ENCODE measurements at regions not wholly inside any gene's neighbourhood (a gene's known extent, or its start where the extent isn't known, plus 50 kb on each side); places are given as distances from the start of the nearest gene placed in this dataset.

DNA sequence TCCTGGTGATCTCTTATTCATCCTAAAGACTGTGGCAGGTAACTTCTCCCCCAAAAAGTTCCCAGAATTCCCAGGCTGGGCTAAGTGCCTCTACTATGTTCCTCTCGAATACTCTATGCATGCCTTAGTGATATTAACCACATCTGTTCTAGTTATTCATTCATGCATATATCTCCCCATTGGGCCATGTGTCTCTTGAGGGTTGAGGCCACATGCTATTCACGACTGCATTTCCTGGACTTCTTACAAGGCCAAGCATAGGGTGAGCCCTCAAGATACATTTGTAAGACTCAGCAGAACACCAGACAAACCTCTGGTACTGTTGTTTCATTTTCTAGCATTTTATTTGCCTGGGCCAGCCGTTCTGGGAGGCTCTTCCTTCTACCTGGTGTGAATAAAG, 117.0 kb downstream of the EN1 start:
- H3K4me3 ChIP-seq (replicated peaks in 1 of 3) = no peak overlapping the region
- no peaks in the 10 kb centered on the region for H3K27me3 ChIP-seq
- no peak for DNase-seq
- H3K27ac ChIP-seq = no peak overlapping the region
- WGBS, 2 donors = 44 to 58% methylated on average over 3 of the region's 3 CpGs
- no peaks in the 10 kb centered on the region for H3K4me1 ChIP-seq
- no peaks in the 10 kb centered on the region for H3K9me3 ChIP-seq
- TF ChIP-seq, protein P1, sequence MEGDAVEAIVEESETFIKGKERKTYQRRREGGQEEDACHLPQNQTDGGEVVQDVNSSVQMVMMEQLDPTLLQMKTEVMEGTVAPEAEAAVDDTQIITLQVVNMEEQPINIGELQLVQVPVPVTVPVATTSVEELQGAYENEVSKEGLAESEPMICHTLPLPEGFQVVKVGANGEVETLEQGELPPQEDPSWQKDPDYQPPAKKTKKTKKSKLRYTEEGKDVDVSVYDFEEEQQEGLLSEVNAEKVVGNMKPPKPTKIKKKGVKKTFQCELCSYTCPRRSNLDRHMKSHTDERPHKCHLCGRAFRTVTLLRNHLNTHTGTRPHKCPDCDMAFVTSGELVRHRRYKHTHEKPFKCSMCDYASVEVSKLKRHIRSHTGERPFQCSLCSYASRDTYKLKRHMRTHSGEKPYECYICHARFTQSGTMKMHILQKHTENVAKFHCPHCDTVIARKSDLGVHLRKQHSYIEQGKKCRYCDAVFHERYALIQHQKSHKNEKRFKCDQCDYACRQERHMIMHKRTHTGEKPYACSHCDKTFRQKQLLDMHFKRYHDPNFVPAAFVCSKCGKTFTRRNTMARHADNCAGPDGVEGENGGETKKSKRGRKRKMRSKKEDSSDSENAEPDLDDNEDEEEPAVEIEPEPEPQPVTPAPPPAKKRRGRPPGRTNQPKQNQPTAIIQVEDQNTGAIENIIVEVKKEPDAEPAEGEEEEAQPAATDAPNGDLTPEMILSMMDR (IDR thresholded peaks at IDR 0.05) = no peak
- TF ChIP-seq POLR2A (IDR thresholded peaks at IDR 0.05) = no peak
- no peaks in the 10 kb centered on the region for H3K36me3 ChIP-seq
- intact Hi-C loops (cut with DNase I) = no loop called here

DNA sequence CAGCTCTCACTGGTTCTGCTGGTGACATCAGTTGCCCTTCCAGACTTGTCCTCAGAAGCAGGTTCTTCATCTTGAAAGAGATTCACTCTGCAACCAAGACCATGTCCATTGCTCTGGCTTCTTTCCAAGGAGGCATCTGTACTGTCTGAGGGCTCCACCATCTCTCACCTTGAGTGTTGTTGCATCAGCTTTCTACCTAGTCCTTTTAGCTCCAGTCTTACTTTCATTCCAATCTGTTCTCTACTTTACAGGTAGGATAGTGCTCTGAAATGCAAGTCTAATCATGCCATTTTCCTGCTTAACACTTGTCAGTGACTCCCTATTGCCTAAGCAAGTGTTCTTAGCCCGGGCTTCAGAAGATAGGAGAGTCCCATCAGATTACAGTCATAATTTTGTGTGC, 117.7 kb downstream of the EN1 start:
- Histone ChIP-seq H3K9me3 (no peaks in the 10 kb centered on the region), H3K36me3 (no peaks in the 10 kb centered on the region), H3K4me1 (no peaks in the 10 kb centered on the region), H3K27me3 (no peaks in the 10 kb centered on the region), H3K4me3 (replicated peaks in 1 of 3) (no peak overlapping the region), H3K27ac (no peak overlapping the region)
- 52 to 71% methylated on average over 1 of the region's 1 CpG for WGBS, 2 donors
- intact Hi-C loops (cut with DNase I) = no loop called here
- TF ChIP-seq POLR2A (IDR thresholded peaks at IDR 0.05) = no peak
- TF ChIP-seq, protein P1 (IDR thresholded peaks at IDR 0.05) = no peak
- no peak for DNase-seq

DNA sequence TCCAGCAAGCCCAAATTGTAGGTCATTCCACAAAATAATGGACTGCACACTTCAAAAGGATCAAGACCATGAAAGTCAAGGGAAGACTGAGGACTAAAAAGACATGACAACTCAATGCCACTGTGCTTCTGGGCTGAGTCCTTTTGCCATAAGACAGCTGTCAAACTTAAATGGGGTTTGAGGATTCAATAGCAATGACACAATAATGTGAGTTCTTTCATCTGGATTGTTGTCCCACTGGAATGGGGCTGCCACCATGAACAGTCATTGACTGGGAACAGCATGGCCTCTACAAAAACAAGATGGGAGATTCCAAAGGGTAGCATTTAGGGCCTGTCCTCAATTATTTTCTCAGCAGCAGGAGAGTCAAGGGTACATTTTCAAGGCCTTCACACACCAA, 118.5 kb downstream of the EN1 start:
- TF ChIP-seq, protein P1 (IDR thresholded peaks at IDR 0.05) = no peak
- no peak for TF ChIP-seq POLR2A (IDR thresholded peaks at IDR 0.05)
- no peak for DNase-seq
- Histone ChIP-seq H3K27ac (no peak overlapping the region), H3K36me3 (no peaks in the 10 kb centered on the region), H3K9me3 (no peaks in the 10 kb centered on the region), H3K4me1 (no peaks in the 10 kb centered on the region), H3K4me3 (replicated peaks in 1 of 3) (no peak overlapping the region), H3K27me3 (no peaks in the 10 kb centered on the region)
- intact Hi-C loops (cut with DNase I) = no loop called here

DNA sequence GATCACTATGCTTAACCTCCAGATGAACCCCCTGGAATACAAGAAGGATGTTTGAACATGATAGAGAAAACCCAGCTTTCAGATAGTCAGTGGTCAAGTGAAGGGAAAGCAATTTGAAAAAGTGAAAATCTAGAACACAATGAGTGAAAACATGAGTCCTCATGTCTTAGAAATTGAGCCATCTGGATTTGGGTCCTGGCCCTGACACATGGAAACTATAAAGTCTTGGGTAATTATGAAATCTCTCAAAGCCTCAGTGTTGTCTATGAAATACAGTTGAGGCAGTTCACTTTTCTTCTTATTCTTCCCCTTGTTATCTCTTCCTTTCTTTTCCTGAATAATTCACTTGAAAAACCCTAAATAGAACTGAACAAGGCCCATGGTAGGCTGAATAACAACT, 120.6 kb downstream of the EN1 start:
- DNase-seq = no peak
- TF ChIP-seq, protein P1 (IDR thresholded peaks at IDR 0.05) = no peak
- TF ChIP-seq POLR2A (IDR thresholded peaks at IDR 0.05) = no peak
- Histone ChIP-seq H3K9me3 (no peaks in the 10 kb centered on the region), H3K27me3 (no peaks in the 10 kb centered on the region), H3K4me1 (no peaks in the 10 kb centered on the region), H3K27ac (no peak overlapping the region), H3K4me3 (replicated peaks in 1 of 3) (no peak overlapping the region), H3K36me3 (no peaks in the 10 kb centered on the region)
- intact Hi-C loops (cut with DNase I) = no loop called here

DNA sequence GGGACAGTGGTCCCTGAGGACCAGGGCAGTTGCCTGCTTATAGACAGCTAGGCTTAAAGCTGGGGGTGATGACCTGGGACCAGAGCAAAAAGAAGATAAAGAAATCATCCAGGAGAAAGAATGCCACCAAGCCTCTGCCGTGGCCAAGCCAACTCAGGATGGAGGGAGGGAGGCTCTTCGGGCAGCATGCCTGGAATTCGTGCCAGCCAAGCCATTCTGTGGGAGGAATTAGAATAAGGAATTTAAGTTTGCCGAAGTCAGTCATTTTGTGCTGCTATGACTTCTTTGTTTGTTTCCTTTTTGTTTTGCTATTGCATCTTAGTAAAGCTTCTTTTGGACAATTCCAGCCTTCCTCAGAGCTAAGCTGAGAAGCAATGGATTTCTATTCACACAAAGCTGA, 124.1 kb downstream of the EN1 start:
- intact Hi-C loops (cut with DNase I) = no loop called here
- H3K4me3 ChIP-seq (replicated peaks in 1 of 3) = no peak overlapping the region
- peak in 1 of 2 donors; percentile 4 for DNase-seq
- no peaks in the 10 kb centered on the region for H3K27me3 ChIP-seq
- TF ChIP-seq, protein P1 (IDR thresholded peaks at IDR 0.05) = no peak
- TF ChIP-seq POLR2A (IDR thresholded peaks at IDR 0.05) = no peak
- WGBS, 2 donors = 37 to 66% methylated on average over 4 of the region's 4 CpGs
- no peaks in the 10 kb centered on the region for H3K36me3 ChIP-seq
- no peaks in the 10 kb centered on the region for H3K9me3 ChIP-seq
- H3K4me1 ChIP-seq = no peaks in the 10 kb centered on the region
- H3K27ac ChIP-seq = no peak overlapping the region

All from thyroid gland (tissue), 4 donors.